Superior temporal gyrus (tissue), 1 donor: ENCODE measurements at regions not wholly inside any gene's neighbourhood (a gene's known extent, or its start where the extent isn't known, plus 50 kb on each side); places are given as distances from the start of the nearest gene placed in this dataset.

Source experiments
- DNase-seq: peaks from one replicate; pipeline ENCODE4 v3.0.0-alpha.2; 2016; ENCODE audit errors: extremely low spot score

DNA sequence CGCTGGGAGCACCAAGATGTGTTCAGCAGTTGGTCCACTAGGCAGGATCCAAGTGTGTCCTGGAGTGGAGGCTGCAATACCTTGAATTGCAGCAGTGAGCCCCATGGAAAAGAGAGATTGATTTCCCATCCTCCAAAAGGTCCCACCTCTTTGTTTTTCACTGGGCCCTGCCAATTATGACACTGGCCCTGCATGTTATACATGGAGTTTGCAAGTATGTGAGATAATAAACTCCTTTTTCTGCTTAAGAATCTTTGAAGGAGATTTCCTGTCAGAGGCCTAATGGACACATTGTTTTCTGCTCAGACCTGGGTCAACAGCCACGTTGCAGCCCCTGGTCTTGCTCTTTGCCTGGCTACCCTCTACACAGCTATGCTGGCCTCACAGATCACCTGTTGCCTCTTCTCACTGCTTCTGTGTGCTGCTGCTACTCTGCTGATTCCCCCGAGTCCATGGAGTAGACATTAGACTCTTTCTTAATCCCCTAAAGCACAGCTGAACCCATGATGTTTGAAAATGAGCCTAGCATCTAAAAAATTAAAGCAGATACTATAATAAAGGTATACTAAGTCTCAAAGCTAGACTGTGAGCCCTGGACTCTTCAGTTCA, 341.9 kb upstream of the CDH11 start:
- no peak for DNase-seq

- no peak for DNase-seq
Measured at GRCh38 chr16:65457084-65457483, 335.2 kb upstream of the CDH11 start.

GRCh38 chr16:65455761-65456160, 333.9 kb upstream of the CDH11 start:
- DNase-seq: no peak

- DNase-seq: no peak
Measured at GRCh38 chr16:65453646-65454045, 331.8 kb upstream of the CDH11 start.

- no peak for DNase-seq
Measured at GRCh38 chr16:65449526-65449925, 327.7 kb upstream of the CDH11 start.

DNA sequence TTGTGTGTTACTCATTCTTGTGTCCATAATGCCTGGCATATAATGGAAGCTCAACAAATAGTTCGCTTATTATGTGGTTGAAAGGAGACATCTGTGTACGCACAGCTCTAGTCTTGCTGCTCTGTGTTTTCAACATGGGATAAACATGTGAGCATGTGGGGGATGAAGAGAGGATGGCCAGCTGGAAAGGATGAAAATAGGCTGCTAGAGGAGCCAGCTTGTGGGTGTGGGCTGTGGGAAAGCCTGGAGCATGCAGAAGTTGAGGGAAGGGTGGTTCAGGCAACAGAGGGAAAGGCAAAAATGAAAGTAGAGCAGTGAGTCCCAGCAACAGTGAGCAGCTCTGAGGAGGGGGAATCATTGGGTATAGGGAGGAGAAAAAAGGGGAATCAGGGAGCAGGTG, 324.6 kb upstream of the CDH11 start:
- peak; percentile 16 for DNase-seq

- DNase-seq: no peak
Measured at GRCh38 chr16:65445313-65446260, 323.7 kb upstream of the CDH11 start.

- no peak for DNase-seq
Measured at GRCh38 chr16:65441501-65441900, 319.6 kb upstream of the CDH11 start.

- no peak for DNase-seq
Measured at GRCh38 chr16:65429504-65430181, 307.8 kb upstream of the CDH11 start.

DNA sequence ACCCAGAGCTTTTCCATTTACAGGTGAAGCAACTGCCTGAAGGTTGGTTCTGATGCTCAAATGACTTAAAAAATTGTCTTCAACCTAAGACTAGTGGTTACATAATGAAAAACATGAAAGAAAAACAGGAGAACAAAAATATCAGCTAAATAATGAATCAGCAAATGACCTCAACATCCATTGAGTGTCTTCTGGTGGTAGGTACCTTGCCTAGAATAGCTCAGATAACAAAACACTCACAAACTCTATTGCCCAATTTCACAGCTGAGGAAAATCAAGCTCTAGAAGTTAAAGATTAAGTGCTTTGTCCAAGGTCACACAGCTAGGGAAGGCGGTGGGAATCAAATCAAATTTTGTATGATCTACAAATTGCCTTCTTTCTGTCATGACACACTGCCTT, 304.6 kb upstream of the CDH11 start:
- DNase-seq: no peak

GRCh38 chr16:65422934-65423333, 301.1 kb upstream of the CDH11 start:
- no peak for DNase-seq

- no peak for DNase-seq
Measured at GRCh38 chr16:65421596-65421995, 299.7 kb upstream of the CDH11 start.

GRCh38 chr16:65418435-65418834, 296.6 kb upstream of the CDH11 start:
- DNase-seq: no peak

DNA sequence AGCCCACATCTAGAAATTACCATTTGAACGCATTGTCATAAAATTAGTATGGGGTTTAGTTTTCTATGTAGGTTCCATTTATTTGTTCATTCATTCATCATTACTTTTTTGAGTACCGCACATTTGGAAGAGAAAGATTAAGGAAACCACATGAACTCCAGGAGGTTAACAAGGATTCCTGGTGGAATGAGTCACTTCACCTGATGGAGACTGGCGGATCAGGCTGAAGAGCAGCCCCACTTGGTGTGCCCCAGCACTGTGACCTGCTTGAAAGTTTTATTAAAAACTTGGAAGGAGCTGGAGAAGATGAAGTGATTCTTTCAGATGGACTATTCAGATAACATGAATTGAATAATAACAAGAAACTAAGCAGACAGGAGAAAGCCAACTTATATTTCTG, 293.6 kb upstream of the CDH11 start:
- DNase-seq: no peak

- no peak for DNase-seq
Measured at GRCh38 chr16:65414284-65414984, 292.6 kb upstream of the CDH11 start.

DNA sequence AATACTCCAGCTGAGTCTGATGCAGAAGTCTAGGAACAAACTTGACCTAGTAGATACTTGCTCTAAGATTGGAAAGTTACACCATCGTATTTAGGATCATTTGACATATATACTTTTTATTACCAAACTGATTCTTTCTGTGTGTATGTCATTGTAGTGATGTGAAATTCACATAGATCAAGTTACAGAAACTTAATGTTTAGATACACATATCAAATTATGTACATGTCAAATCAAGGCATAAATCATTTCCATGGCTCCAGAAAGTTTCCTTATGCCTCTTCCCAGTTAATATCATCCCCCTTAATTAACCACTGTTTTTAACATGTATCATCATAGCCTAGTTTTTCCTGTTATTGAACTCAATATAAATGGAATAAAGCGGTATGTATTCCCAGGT, 292.0 kb upstream of the CDH11 start:
- no peak for DNase-seq

GRCh38 chr16:65410801-65411200, 288.9 kb upstream of the CDH11 start:
- DNase-seq: no peak

GRCh38 chr16:65409510-65409909, 287.6 kb upstream of the CDH11 start:
- DNase-seq: no peak

DNA sequence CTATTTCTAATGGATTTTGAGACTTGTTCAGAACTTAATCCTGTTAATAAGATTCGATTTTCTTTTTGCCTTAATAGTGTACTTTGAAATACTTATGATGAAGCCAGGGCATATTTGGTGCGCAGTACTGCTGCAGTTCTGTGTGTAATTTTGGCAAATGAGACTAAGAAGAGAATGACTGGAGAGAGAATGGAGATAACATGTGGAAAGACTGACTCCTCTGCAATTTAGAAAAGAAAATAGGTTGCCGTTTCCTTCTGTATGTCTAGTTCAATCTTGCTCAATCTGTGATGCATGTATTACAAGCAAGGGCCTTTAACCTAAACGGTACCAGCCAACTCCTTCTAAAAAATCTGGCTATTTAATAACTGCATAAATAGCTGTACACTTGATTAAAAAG, 285.1 kb upstream of the CDH11 start:
- no peak for DNase-seq

DNA sequence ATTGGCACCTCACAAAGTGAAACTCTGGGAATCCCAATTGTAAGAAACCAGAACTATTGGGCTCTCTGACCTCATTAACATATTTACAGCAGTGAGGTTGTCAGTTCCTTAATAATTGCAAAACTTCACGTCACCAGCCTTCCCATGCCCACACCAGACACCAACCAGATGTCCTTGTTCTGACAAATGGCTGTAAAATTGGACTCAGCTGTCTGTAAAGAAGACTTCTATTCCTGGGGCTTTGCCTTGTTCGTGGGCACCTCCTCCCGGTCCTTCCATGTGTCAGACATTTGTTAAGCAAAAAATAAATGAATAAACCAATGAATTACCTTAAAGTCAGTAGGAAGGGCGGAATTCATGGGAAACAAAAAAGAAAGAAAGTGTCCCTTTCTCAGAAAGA, 284.3 kb upstream of the CDH11 start:
- no peak for DNase-seq

DNA sequence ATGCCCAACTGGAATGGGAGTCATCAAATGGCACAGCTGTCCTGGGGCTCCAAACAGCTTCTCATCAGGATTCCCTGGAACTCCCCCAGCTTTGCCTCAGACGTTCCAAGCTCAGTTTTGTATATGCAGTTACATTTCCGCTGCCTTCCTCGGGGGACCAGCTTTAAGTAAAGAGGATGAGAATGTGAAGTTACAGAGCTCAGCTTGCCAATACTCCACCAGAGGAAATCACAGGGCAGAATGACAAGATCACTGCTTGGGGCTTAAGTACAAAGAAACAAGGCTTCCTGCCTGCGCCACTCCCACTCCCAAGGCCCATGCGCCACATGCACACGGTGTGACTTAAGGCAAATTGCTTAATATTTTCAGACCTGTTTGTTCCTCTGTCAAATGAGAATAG, 272.4 kb upstream of the CDH11 start:
- DNase-seq: no peak
